ENCODE measurements at regions not wholly inside any gene's neighbourhood (a gene's known extent, or its start where the extent isn't known, plus 50 kb on each side); places are given as distances from the start of the nearest gene placed in this dataset.

DNA sequence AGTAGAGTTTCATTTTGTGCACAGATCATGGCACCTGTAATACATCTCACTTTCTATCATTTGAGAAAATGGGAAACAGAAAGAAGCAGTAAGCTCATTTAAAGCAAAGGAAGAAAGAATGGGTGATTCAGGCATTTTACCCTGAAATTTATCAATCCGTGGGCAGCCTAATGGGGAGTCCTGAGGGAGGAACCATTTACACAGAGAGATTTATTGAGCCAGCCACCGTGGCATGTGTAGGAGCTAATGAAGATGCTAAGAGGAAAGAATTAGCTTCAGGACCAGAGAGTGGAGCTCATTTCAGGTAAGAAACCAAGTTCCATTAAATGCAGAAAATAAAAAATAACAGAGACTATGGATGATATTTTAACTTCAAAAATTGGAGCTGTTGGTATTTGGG is 443.4 kb upstream of the COBL start:
- no peak for DNase-seq

DNA sequence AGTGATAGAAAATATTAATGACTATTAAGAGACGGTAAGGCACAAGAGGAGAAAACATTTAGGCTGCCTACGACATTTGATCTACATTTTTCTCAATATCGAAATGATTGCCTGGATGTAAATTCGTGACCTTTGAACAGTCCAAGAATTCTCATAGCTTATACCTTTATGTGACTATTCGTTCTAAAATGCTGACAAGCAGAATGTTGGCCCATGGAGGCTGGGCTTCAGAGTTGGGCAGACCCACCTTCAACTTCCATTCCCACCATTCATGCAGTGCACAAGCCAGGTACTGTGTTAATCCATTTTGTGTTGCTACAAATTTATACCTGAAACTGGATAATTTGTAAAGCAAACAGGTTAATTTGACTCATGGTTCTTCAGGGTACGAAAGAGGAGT is 441.4 kb upstream of the COBL start:
- no peak for DNase-seq

DNA sequence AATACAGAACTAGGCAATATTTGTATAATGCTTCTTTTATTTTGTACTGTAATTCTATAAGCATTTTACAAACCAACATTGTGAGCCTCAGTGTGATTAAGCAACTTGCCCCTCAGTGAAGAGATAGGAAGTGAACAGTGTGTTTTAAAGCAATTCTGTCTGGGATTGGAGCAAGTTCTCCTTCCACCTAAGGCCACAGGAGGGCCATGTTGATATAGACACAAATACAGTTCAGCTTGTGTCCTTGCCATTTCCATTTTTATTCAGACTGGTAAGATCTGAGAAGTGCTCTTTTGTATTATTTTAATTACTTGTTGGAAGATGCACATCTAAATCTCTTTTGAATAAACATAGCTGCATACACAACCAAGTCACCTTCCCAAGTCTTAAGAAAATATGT is 416.3 kb upstream of the COBL start:
- no peak for DNase-seq

DNA sequence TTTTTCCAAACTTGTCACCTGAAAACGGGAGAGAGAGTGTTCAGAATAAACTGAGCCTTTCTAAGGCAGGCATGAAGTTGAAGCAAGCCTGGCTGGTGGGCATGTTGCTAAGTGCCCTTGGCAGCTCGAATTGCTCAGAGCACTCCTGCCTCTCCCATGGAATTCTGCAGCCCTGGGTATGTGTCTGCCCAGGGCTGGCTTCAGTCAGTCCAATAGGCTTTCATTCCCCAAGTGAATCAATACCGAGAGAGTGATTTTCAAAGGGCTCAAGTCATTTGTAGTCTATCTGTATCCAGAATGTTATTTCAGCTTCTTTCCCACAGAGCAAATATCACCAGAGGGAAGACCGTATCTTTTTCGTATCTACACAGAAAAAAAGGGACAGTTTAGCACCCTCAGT is 415.5 kb upstream of the COBL start:
- DNase-seq: no peak

DNA sequence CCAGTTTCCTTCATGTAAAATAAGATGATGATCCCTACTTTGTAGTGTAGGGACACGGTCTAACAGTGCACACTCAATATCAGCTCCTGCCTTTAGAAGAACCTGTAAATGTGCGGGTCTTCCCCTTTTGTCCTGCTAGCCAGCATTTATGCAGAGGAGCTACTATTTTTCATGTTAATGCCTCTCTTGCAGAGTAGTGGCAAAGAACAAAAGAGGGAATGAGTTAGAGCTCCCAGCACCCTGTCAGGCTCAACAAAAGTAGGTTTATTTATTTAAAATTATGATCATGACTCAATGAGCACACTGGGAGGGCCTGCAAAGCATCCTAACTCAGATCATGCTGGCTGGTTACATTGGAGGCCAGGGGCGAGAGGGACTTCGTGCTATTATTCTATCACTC is 414.5 kb upstream of the COBL start:
- no peak for DNase-seq

DNA sequence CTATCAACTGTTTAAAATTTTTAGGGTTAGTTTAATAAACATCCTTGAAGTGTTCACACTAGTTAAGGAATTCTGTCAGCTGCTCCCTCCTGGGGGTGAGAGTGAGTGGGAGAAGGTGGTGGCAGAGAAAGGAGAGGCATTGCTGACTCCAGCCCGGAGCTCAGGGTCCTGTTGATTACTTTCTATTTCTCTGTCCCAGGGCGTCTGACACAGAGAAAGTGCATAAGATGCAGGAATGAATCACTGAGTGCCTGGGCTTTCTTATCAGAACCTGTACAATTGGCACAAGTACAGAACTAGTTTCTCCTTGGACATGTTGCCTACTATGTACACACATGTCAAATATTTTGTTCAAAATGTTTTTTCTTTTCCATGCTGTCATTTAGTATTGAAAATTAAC is 410.8 kb upstream of the COBL start:
- DNase-seq: no peak

DNA sequence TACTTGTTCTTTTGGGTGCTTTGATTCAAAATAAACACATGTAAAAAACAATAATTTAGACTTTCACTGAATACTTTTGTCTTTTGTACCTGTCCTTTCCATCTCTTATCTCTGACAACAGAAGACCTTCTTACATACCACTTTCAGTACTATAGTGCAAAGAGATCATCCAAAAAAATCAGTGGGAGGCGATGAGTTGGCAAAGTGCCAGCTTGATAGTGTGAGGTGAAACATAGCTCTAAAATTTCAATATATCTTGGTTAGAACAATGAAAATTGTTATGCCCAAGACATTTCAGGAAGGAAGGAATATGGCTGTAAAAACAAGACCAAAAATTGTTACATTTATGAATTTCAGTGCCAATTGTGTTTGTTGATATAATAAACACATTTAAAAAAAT is 390.2 kb upstream of the COBL start:
- DNase-seq: no peak

DNA sequence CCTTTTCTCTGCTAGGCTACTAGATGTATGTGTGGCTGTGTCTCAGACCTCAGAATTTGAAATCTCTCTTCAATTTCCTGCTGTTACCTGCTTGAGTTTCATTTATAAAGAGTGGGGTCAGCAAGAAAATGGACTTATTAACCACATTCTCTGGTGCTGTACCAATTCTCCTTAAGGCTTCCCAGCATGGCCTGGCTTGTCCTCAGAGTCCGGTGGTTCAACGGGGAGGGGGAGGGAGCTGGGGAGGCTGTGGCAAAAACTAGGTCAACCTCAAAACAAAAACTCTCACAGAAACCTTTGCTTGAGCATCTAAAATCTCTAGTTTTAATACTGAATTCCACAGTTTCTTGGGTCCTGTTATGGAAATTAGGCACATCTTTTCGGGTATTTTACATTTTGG is 389.1 kb upstream of the COBL start:
- no peak for DNase-seq

DNA sequence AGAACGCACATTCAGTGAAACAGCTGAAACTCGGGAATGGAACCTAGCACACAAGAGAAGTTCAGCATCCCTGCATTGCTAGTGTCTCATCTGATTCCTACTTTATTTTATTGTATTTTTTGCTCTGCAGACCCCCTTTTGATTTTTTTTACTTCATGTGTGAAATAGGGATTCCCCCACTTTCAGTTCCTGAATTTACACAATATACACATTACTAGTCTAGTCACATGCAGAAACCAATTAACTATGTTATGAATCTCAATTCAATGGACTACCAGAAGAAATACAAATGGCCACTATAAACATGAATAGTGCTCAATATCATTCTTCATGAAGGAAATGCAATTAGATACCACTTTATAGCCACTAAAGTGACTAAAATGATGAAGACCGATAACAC is 386.1 kb upstream of the COBL start:
- DNase-seq: no peak

DNA sequence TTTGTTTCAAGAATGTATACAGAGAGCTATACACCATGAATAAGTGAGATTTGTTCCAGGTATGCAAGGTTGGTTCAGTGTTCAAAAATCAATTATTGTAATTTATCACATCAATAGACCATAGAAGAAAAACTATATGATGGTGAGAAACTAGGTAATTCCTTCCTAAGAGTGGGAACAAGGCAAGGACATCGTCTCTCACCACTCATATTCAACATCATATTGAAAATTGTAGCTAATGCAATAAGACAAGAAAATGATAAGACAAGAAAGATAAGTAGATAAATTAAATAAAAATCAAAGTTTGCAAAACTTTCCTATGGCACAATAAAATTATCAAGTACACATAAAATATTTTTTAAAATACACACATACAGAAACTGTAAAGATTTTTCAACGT is 385.3 kb upstream of the COBL start:
- no peak for DNase-seq

DNA sequence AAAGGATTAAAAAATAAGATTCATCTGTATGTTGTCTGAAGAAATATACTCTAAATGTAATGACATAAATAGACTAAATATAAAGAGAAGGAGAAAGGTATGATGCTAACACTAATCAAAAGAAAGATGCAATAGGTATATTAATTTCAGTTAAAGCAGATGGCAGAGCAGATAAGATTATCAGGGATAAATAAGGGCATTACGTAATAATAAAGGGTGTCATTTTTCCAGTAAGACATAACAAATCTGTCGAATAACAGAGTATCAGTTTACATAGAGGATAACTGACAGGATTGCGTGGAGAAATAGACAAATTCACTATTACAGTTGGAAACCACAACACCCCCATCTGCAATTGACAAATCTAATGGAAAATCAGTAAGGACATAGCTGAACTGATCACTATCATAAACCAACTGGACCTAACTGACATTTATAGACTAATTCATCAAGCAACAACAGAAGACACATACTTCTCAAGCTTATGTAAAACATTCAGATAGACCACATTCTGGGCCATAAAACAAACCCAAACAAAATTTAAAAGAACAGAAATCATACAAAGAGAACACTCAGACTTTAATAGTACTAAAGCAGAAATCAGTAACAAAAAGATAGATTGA is 384.1 kb upstream of the COBL start:
- DNase-seq: no peak

DNA sequence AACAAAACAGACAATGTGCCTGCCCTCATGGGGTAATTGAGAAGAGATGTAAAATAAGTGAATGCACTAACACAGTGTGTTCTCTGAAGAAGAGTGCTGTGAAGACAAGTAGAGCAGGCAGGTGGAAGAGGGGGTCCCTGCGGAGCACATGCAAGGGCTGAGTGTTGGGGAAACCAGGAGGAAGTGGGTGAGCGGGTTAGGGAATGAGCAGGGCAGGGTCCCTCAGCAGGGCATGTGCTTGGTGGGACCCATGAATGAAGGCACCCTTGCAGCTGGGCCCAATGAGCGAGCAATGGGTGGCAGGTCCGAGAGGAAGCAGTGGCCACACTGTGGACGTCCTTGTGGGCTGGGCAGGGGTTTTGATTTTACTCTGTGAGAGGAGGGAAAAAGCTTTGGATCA is 376.6 kb upstream of the COBL start:
- DNase-seq: no peak

DNA sequence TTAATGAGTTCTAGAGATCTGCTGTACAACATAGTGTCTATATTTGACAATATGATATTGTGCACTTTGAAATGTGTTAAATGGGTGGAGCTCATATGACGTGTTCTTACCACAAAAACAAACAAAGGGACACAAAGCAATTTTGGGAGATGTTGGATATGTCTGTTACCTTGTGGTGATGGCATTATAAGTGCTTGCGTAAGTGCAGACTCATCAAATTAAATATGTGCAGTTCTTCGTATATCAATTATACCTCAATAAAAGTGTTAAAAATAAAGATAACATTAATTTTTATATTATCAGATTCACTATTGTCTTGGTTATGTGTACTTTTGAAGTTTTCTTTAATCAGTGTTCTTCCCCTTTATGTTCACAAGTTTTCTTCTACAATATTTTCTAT is 372.9 kb upstream of the COBL start:
- DNase-seq: no peak

DNA sequence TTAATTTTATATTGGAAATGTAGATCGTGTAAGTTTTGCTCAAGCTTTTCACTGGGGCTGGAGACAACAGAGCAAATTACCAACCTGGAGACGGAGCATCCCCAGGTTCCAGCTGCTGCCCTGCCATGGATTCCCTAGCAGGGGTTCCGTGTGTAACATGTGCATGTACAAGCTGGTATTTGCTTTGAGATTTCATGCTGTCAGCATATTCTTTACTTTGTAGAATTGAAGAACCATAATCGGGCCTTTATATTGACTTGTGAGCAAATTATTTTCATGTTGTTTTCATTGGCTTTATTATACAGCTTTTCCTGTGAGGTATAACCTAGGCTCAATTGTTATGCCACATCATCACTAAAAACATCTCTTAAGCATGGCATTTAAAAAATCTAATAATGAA is 369.2 kb upstream of the COBL start:
- no peak for DNase-seq

DNA sequence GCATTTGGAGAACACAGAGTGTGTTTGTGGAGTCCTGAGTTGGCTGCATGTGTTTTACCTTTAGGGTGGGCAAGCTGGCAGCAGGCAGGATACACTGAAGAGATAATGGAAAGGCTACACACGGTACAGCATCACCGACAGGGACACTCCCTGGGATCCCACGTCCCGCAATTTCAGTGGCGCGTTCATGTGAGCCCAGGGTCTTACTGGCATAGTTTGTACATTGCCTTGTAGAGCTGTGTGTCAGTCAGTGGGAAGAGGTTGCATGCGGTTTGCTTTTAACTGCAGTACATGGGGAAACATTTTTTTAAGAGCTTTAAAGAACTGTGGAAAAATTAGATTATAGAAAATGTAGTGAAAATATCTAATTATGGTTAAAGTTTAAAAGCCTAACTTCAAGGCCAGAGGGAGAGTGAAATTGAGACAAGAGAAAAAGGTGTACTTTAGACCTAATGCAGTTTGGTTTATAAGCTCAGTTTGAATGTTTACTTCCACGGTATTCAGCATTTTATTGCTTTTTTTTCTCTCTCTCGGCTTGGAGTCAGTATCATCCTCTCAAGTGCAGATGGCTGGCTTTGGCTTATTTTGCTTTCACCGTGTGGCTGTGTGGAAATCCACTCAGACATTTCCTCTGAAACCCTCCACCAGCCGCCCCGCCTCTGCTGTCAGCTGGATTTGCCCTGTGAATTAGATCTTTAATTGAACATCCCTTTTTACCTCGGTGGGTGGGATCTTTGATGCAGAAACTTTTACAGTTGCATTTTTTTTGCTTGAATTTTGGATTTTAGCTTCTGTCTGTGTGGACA is 364.2 kb upstream of the COBL start:
- DNase-seq: no peak

DNA sequence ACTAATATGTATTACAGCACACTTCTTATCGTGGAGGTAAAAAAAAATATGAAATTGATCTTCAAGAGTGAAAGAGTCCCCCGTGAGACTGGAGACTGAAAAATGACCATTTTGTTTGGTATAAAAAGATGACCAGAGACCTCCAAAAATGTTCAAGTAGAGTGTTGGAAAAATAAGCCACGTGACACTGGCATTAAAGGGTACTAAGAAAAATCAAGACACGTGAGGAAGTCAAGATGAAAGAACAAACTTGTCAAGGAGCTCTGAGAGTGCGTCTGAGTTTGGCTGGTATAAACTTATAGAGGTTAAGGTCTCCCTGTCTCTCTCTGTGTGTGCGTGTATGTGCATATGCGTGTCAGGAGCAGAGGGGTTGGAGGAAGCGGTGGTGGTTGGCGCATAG is 362.7 kb upstream of the COBL start:
- no peak for DNase-seq

DNA sequence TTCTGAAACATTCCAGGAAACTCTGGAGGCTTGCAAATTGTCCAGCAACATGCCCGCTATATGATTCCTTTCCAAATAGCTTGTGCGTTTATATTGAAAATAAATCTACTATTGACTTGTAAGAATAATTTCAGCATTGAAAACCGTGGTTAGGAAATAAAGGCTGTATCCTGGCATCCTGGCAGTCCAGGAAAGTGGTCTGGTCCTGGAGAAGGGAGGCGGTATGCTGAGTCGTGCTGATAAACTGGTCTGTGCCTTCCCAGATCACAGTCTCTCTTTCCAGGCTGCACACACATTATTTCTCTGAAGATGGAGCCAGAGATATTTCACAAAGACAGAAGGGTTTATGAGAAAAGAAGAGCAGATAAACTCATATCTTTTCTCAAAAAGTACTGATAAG is 350.1 kb upstream of the COBL start:
- no peak for DNase-seq

DNA sequence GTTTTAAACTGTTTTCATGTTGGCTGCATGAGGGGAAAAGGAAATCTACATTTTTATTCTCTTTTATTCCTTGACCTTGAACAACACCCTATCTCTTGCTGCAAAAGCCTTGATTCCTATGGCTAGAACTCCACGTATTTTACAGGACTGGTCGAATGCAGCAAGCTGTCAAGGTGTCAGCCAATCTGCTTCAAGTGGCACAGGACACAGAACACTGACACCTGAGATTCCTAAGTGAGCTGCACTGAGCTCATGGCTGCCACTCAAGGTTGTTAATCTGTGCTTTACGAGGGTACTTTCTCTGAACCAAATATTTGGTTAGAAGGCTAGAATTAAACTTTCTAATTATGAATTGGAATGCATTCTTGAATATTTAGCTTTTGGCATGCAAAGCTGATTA is 349.7 kb upstream of the COBL start:
- no peak for DNase-seq

DNA sequence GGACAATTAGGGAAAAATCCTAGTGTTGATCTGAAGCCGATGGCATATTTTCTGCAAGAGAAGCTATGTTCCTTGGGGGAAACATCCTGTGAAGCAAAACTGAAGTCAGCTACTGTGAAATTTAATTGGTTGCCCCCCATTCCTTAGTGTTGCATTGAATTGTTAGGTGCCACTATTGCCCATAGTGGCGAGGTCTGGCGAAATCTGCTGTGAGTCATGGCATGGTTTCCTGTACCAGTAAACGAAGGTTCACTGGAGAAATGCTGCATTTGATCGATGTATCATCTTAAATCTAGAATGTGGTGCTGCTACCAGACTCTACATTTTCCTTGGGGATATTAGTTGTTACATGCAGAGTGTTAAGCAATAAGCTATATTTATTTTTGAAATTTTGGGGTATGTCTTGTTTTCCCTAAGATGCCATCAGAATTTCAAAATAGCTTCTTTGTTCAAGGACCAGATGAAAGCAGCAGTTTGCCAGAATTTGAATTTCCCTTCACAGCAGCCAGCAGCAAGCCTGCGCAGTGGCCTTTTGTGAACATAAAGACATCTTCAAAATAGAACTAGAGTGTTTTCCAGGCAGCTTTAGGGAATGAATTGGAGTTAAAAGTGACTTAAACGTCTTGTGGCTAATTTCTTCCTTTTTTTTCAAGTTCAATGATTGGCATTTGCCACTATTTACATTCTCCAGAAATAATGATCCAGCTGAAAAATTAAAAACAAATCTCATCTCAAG is 348.6 kb upstream of the COBL start:
- DNase-seq: no peak

DNA sequence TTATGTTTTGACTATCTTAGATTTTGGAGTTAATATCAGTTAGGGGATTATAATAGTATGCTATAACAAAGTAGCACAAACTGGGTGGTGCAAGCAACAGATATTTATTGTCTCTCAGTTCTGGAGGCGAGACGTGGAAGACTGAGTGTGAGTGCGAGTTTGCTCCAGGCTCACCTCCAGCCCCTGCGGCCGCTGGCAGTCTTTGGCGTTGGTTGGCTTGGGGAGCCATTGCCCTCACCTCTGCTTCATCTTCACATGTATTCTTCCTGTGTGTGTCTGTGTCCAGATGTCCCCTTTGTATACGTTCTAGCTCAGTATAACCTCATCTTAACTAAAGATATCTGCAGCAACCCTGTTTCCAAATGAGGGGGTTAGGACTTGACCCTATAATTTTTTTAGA is 343.9 kb upstream of the COBL start:
- no peak for DNase-seq

DNA sequence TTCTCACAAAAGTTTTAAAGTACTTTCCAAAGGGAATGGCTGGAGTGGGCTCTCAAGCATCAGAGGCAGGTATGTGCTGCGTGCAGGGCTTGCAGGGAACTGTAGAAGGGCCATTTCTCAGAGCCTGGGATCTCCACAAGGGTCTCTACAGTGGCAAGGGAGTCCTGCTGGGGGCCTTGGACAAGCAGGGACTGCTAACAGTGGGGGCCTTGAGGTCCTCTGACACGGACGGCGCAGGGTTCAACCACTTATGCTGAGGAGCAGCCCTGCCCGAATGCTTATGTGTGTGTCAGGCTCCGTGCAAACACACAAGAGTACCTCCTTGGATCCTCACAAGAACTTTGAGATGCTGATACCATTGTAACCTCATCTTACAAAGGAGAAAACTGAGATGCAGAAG is 342.1 kb upstream of the COBL start:
- no peak for DNase-seq

DNA sequence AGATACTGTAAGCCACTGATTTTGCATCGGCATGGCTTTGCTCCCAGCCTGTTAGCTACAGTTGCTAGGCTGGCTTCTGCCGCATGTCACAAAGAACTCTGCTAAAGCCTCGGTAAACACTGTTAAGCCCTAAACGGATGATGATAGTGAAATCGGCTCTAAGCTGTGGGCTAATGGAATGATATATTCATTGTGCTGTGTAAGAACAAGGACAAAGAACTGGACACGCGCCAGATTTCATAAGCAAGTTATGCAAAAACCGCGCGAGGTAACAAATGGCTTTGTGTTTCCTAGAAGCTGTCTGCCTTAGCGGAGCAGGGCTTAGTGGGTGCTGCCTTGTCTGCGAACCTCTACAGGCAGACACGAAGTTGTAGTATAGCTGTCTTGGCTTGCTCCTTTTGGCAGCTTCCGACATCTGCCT is 331.3 kb upstream of the COBL start:
- DNase-seq: no peak

DNA sequence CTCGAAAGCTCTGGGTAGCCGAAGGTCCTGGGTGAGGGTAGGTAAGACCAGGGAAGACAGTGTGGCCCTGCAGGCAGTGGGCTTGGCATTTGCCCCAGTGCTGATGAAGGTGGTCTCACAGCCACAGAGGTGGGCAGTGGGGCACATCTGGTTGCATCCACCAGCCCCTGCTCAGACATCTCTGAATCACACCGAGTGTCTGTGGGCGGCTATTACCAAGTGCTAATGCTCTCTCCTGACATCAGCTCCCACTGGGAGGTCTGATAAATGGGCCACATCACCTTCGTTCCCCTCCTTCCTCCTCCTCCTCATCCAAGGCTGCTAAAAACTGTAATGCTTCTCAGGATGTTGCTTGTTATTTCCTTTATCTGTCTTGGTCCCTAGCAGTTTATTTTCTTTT is 330.9 kb upstream of the COBL start:
- no peak for DNase-seq

DNA sequence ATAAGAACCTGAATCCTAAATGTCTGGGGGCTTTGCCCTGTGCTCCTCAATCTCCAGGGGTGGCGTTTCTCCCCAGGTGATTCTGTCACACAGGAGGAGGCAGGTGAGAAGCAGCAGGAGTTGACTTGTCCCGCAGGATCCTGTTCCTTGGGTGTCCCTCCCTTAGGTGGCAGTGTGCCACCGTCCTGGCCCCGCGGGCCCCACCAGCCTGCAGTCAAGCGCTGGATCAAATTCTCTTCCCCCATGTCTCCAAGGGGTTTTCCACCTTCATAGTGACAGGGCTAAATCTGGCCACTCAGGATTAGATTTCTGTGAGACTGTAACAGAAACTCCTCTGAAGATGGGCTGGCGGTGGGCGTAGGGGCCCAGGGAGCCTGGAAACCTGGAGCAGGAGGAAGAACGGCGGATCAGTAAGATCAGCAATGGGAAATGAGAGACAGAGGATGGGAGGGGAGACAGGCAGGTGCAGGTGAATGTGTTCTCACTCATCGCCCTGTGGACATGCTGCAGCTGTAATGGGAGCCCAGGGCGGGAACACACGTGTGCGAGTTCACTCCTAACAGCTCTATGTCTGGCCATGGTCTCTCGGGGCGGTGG is 329.2 kb upstream of the COBL start:
- DNase-seq: no peak

All from effector CD4-positive, alpha-beta T cell (primary cell).